Ureter (tissue), 1 donor: ENCODE measurements at regions not wholly inside any gene's neighbourhood (a gene's known extent, or its start where the extent isn't known, plus 50 kb on each side); places are given as distances from the start of the nearest gene placed in this dataset.

Experiments
- DNase-seq: peaks from one replicate; pipeline ENCODE4 v3.0.0-alpha.2; 2020; ENCODE audit warnings: low spot score
- donor health status: DM: yes; HTN: yes; CAD: no.

DNA sequence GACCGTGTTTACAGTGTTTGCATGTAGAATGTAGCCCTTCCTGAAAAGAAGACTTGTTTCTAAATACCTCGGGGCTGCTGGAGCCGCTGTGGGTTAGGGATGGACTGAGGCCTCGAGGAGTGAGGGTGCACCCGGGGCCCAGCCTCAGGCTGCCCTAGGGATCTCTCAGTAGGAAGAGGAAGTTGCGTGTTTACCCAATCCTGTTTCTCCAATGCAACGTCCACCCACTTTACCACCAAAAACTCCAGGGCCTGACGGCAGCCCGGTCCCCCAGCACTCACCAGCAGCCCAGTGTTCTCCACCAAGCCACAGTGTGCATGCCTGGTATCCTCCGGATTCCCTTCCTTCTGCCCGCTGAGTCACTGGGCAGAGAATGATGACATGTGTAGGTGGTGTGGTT is 255.8 kb downstream of the GLI2 start:
- DNase-seq, result no peak

DNA sequence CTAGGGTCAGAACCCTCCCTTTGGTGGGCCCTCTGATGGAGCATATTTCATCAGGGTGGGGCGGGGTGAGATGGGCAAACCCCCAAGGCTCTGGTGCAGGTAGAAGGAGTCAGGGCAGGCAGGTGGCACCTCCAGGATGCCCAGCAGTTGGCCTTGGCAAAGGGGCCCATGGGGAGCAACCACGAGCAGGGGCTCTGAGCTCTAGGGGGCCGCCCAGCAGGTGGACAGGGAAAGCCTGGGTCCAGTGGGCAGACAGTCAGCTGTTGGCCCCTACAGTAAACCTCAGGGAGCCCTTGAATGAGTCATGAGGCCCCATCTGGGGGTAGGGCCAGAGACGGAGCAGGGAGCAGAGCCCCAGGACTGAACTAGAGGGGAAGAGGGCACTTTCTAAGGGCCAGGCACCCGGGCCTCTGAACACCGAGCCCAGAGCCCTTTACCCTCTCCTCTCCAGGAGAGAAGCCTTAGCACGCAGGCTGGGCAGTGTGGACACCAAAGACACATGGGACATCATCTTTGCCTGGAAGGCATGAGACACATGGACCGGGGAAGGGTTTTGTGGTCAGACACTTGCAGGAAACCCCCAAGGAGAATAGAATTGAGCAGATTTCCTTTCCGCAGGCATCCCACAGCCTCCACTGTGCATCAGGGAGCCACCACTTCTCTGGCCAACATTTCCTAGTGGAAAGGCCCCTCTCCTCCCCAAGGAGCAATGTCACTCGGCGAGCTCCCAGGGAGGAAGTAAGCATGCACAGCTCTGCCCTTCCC is 257.3 kb downstream of the GLI2 start:
- DNase-seq, result no peak

DNA sequence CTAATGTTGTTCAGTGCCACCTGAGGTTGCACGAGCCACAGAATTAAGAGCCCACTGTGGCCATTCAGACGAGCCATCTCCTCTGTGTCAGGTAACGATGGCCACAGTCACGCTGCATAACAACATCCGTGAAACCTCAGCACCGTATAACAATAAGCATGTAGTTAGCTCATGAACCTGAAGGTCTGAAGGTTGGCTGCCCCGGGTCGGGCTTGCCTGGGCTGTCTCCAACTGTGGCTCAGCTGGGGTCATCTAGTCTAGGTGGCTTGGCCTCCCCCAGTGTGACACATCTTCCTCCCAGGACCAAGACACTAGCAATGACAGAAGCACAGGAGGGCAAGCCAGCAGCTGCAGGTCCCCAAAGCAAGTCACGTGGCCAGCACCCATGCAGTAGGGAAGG is 258.0 kb downstream of the GLI2 start:
- no peak for DNase-seq

DNA sequence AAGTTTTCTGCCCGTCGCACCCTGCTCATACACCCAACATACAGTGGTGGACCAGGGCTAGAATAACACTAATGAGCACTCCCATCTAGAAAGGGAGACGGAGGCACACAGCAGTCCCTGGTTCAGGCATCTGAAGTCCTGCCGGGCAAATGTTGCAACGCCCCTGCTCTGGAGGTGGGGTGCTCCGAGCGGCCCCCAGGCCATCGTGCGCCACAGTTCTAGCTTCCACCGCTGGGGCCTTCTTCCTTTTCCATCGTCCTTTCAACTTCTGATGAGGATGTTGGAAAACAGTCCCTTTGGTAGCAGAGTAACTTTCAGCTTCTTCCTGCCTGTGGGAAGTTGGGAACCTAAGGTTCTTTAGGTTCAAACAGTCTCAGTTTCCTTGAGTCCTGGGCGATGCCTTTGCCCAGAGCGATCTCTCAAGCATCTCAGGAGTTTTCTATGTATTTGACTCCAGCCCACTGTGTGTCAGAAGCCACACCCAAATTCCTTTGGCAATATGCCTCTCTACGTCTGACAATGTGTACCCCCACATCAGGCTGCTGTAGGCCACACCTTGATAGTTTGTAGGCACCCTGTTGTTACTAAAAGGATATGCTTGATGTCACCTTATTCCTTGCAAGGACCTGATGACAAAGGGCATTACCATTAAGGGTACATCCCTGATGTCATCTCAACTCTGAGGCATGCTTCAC is 258.8 kb downstream of the GLI2 start:
- DNase-seq, result no peak

DNA sequence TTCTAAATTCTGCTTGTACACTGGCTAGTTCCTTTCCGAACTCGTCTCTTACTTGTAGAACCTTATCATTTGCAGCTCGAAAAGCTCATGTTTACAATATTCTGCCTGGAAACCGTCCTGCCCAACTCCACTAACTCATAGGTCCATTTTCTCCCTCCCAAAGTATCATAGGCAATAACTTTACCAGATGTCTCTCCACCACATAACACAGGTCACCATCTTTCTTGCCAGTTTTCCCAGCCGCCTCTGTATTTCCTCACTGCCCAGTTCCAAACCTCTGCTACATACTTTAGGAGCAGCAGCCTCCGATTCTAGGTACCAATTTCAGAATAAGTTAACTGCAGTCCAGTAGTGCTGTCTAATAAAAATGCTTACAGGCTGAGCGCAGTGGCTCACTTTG is 259.5 kb downstream of the GLI2 start:
- DNase-seq, result no peak

DNA sequence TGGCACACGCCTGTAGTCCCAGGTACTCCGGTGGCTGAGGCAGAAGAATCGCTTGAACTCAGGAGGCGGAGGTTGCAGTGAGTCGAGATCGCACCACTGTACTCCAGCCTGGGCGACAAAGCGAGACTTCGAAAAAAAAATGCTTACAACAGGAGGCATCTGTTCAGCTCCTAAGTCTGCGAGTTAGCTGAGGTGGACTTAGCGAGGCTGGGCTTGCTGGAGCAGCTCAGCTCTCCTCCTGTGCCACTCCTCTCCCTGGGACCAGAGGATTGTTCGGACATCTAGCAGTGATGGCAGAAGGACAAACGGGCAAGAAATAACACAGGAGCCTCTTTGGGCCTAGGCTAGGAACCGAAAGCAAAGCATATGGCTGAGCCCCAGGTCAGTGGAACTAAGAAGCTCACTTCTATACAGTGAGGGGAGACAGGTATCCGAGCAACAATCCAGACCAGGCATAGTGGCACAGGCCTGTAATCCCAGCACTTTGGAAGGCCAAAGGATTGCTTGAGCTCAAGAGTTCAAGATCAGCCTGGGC is 260.1 kb downstream of the GLI2 start:
- no peak for DNase-seq

DNA sequence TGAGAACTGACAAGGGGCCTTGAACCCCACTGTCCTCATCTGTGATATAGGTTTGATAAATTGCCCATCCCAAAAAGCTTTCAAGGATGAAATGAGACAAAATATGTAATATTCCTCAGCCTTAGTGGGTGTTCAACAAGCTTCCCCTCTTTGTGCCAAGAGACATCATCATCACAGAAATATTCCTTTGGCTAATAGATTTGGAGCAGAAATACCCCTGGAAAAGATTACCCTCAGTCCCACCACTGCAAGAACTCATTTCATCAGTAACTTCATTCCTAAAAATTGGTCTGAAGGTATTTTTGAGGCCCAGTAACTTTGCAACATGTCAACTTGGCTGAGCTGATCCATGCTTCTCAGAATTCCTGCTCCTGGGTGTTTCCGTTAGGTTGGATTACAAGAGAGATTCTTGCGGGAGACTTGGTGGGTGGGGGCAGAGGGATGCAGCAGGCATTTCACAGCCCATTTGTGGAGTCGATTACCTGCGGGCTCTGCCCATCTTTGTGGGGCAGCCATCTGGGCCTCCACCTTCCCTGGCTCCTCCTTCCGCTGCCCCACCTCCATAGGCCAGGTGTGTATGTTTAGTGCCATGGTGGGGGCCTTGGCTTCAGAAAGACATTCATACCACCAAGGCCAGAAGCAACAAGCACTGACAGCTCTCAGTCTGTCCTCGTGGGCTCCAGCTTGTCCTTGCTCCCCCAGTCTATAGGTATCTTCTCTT is 263.9 kb downstream of the GLI2 start:
- no peak for DNase-seq

DNA sequence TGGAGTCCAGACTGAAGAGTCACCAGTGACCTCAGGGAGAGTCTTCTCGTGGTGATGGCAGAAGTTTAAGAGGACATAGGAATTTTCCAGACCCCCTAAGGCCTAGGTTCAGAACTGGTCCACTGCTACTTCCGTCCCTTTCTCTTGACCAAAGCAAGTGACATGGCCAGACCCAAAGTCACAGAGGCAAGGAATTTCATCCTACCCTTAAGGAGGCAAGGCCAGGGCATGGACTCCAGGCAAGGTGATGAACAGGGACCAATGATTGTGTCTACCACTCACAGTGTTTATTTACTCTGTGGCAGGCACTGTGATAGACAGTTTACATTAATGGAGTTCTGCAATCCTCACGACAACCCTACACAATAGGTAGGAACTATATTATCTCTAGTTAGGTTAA is 265.1 kb downstream of the GLI2 start:
- no peak for DNase-seq

DNA sequence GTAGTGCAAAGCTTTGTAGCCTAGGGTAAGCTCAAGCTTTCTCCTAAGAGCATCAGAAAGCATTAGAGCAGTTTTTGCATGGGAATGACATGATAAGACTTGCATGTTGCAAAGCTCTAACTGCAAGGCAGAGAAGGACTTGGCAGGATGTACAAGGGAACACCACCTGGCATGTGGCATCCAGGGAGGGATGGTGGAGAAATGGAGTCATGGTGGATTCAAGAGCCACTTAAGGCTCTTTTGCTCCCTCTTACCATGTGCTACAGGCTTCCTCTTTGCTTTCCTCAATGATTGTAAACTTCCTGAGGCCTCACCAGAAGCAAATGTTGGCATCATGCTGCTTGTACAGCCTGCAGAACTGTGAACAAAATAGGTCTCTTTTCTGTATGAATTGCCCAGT is 266.0 kb downstream of the GLI2 start:
- no peak for DNase-seq

DNA sequence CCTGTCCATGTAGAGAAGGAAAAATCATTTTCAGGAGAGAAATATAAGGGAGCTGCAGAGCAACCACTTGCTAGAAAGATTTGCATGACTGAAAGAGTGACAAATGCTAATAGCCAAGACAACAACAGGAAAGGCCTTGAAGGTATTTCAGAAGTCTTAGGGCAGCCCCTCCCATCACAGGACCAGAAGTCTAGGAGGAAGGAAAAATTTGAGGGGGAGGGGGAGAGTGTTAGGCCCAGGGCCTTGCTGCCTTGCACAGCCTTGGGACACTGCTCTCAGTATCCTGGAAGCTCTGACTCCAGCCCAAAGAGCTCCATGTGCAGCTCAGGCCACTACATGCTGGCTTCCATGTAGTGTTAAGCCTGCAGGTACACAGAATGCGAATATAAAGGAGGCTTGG is 266.9 kb downstream of the GLI2 start:
- no peak for DNase-seq

DNA sequence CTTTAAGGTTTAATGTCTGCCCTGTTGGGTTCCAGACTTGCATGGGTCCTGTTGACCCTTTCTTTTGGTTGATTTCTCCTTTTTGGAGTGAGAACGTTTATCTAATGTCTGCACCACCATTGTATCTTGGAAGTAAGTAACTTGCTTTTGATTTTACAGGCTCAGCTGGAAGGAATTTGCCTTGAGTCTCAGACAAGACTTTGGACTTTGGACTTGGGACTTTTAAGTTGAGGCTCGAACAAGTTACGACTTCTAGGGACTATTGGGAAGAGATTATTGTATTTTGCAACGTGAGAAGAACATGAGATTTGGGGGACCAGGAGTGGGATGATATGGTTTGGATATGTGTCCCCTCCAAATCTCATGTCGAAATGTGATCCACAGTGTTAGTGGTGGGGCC is 267.7 kb downstream of the GLI2 start:
- DNase-seq, result no peak

DNA sequence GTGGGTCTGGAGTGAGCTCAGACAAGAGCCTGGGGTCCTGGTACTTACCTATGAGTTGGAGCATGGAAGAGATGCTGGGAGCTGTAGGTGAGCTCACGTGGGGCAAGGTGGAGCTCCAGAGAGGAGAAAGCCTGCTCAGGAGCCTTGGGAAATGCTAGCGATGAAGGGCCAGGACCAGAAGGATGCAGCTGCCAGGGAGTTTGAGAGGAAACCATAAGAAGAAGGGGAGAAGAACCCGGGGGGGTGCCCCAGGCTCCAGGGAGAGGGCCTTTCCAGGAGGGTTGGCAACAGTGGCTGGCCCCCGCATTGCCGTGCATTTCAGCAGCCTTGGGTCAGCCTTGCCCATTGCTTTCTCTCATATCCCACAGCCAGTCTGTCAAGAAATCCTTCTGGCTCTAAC is 268.7 kb downstream of the GLI2 start:
- DNase-seq, result no peak

DNA sequence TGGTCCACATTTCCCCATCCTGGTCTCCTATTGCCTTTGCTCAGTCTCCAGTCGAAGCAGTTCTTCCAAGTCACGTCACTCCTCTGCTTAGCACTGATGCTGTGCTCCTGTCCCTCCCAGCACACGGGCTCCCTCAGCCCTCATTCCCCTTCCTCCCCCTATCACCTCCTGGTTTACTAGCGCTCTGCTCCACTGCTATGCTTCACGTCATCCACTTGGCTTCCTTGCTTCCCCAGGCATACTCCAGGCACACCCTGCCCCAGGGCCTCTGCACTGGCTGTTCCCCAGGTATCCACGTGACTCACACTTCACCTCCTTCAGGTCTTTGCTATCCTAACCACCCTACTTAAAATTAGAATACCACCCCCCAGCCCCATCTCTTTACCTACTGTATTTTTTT is 269.3 kb downstream of the GLI2 start:
- DNase-seq, result no peak

DNA sequence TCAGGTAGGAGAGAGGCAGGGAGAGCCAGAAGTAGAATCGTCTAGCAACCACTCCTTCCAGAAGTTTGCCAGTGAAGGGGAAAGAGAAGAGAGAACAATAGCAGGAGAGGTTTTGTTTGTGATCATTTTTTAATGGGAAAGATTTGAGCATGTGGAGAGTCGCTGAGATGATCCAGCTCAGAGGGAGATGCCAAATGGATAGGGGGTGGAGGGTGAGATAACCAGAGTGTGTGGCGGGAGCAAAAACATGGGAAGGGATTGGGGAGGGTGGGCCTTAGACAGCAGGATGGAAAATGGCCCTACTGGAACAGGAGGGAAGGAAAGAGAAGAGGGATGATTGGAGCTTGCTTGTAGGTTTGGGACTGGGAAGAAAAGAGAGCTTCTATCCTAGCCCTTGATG is 269.8 kb downstream of the GLI2 start:
- DNase-seq, result no peak

DNA sequence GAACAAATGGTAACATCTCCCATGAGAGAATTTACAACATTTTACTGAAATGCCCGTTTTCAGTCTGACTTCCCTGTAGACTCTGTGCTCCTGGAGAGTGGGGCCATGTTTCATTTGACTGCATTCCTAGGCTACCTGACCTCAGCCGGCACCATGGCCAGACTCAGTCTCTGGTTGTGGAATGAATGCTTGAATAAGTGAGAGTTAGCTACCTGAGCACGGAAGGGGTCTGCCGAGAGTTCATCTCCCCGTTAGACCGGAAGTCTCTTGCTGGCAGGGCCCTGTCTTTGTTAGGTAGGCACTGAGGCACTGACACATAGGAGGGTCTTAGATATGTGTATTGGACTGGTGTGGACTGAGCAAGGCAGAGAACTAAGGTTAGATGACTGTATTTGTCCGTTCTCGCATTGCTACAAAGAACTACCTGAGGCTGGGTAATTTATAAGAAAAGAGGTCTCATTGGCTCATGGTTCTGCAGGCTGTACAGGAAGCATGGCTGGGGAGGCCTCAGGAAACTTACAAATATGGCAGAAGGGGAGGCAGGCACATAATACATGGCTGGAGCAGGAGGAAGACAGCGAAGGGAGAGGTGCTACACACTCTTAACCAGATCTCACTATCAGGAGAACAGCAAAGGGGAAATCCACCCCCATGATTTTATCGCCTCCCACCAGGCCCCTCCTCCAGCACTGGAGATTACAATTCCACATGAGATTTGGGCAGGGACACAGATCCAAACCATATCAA is 271.2 kb downstream of the GLI2 start:
- no peak for DNase-seq

DNA sequence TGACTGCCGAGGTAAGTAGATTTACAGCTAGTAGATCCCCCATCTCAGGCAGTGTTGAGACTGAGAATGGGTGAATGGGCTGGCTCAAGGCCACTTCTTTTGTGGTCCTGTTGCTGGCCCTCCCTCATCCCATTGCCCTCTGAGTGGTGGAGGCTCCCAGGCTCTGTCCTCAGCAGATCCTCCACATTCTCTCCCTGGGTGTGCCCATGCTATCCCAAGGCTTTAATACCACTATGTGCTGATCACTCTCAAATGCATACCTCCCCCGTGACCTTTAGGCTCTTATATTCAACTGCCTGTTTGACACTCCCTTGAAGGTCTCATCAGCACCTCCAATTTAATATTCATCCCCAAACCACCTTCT is 271.8 kb downstream of the GLI2 start:
- no peak for DNase-seq

DNA sequence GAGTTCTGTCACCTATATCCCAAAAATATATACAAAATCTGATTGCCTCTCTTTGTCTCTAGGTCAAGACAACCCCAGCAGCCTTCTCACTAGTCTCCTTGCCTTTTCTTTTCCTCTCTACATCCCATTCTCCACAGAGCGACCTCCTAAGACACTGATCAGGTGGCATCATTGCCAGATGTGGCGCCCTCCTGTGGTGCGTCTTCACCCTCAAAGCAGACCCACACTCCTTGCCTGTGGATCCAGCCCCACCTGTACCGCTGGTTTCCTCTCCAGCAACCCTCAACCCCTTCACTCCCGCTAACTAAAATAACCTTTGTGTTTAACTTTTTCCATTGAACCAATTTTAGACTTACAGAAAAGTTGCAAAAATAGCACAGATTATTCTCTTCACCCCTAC is 273.3 kb downstream of the GLI2 start:
- DNase-seq, result no peak

DNA sequence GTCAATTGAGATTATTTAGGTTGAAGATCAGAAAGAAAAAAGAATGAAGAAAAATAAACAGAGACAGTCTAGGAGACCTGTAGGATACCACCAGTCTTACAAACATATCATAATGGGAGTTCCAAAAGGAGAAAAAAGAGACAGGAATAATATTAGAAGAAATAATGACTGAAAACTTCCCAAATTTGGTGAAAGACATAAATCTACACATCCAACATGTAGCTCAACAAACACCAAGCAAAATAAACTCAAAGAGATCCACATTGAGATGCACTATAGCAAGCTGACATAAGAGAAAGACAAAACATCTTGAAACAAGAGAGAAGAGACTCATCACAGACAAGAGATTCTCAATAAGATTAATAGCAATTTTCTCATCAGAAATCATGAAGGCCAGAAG is 274.0 kb downstream of the TFCP2L1 start:
- no peak for DNase-seq

DNA sequence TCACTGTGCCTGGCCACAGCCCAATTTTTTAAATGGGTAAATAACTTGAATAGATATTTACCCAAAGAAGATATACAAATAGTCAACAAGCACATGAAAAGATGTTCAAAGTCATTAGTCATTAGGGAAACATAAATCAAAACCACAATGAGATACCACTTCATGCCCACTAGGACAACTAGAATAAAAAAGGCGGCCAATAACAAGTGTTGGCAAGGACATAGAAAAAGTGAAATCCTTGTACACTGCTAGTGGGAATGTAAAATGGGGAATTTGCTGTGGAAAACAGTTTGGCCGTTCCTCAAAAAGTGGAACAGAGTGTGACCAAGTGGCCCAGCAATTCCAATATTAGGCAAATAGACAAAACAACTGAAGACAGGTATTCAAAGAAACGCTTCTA is 270.1 kb downstream of the TFCP2L1 start:
- no peak for DNase-seq

DNA sequence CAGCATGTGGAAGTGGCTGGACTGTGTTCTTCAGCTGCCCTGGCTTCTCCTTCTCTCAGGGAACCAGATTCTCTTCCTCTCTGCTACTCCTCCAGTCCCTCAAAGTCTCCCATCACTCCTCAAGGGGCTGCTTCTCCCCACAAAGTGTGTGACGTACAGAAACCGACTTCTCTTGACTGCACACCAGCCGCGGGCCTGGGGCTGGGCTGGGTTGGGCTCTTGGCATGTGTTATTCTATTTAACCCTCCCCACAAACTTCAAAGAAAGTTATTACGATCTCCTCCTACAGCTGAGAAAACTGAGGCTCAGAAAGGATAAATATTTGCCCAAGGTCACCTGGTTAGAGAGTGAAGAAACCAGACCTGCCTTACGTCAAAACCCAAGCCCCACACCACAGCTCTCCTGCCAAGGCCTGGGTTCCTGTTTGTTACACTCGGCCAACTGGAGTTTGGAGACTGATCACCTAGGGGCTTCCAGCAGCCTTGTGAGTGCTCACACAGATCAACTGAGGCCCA is 269.0 kb downstream of the TFCP2L1 start:
- no peak for DNase-seq

DNA sequence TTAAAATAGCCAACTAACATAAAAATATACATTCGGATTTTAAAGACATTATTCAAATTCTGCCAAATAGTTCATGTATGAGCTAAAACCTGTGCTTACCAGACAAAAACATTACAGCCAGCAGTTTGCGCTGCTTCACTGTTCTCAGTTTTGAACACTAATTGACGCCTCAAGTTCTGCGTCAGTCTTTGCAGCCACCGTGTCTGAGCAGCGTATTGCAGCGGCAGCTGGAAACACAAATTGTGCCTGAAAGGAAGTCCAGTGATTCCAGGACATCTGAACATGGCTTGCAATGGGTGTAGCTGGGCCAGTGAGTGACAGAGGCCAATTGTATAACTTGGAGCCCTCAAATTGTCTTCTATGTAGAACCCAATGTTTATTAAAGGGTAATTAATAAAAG is 267.6 kb downstream of the TFCP2L1 start:
- no peak for DNase-seq
